ENCODE measurements at regions not wholly inside any gene's neighbourhood (a gene's known extent, or its start where the extent isn't known, plus 50 kb on each side); places are given as distances from the start of the nearest gene placed in this dataset.

GRCh38 chr6:93086351-93086750 is 333.0 kb downstream of the EPHA7 start:
- TF ChIP-seq CTCF (IDR thresholded peaks at IDR 0.05) (no peak), POLR2A (IDR thresholded peaks at IDR 0.05) (no peak)

All from body of pancreas (tissue), 4 donors.